ENCODE measurements at regions not wholly inside any gene's neighbourhood (a gene's known extent, or its start where the extent isn't known, plus 50 kb on each side); places are given as distances from the start of the nearest gene placed in this dataset.

GRCh38 chr11:121928597-121929580, 187.1 kb downstream of the BLID start:
- CTCF ChIA-PET (ENCODE audit: unreplicated experiment): no interaction called here
- Histone ChIP-seq H3K4me3 (ENCODE audit: low read depth, low read length, poor library complexity, severe bottlenecking) (no peak overlapping the region), H3K4me2 (ENCODE audit: low read length) (no peak overlapping the region), H3K9me3 (ENCODE audit: low read length) (no peaks in the 10 kb centered on the region), H3K9me2 (ENCODE audit: insufficient read depth, low read length) (no peaks in the 10 kb centered on the region), H3K27ac (ENCODE audit: low read depth, low read length, poor library complexity, severe bottlenecking) (no peak overlapping the region), H3K79me2 (ENCODE audit: insufficient read depth, low read depth, low read length) (no peaks in the 10 kb centered on the region), H3K4me1 (ENCODE audit: insufficient read depth, low read length, poor library complexity, severe bottlenecking) (no peaks in the 10 kb centered on the region), H2AFZ (ENCODE audit: low read length) (no peak overlapping the region), H4K20me1 (ENCODE audit: insufficient read depth, low read length) (no peaks in the 10 kb centered on the region), H3K36me3 (ENCODE audit: insufficient read depth, low read length) (no peaks in the 10 kb centered on the region)
- intact Hi-C loops (cut with micrococcal nuclease; ENCODE audit: unreplicated experiment): no loop called here
- TF ChIP-seq CTCF (conservative IDR thresholded peaks at IDR 0.05; ENCODE audit: low read length) (no peak), EZH2phosphoT487 (IDR thresholded peaks at IDR 0.05; ENCODE audit: borderline replicate concordance, low read depth, low read length) (no peak)
- DNase-seq (ENCODE audit: low spot score): no peak
- BruUV-seq (replicated peaks): no TSS peak
- POLR2A ChIA-PET: interaction anchor here (0.6 kb wide), 1 partner anchor 24 kb away, joined by 5 read pairs; no protein-coding TSS in a partner anchor

GRCh38 chr11:121927789-121928188, 188.2 kb downstream of the BLID start:
- Histone ChIP-seq H3K9me2 (ENCODE audit: insufficient read depth, low read length) (no peaks in the 10 kb centered on the region), H3K27ac (ENCODE audit: low read depth, low read length, poor library complexity, severe bottlenecking) (no peak overlapping the region), H3K4me2 (ENCODE audit: low read length) (no peak overlapping the region), H3K9me3 (ENCODE audit: low read length) (no peaks in the 10 kb centered on the region), H3K4me1 (ENCODE audit: insufficient read depth, low read length, poor library complexity, severe bottlenecking) (no peaks in the 10 kb centered on the region), H3K79me2 (ENCODE audit: insufficient read depth, low read depth, low read length) (no peaks in the 10 kb centered on the region), H4K20me1 (ENCODE audit: insufficient read depth, low read length) (no peaks in the 10 kb centered on the region), H2AFZ (ENCODE audit: low read length) (no peak overlapping the region), H3K36me3 (ENCODE audit: insufficient read depth, low read length) (no peaks in the 10 kb centered on the region), H3K4me3 (ENCODE audit: low read depth, low read length, poor library complexity, severe bottlenecking) (no peak overlapping the region)
- DNase-seq (ENCODE audit: low spot score): no peak
- intact Hi-C loops (cut with micrococcal nuclease; ENCODE audit: unreplicated experiment): no loop called here
- no TSS peak for BruUV-seq (replicated peaks)
- CTCF ChIA-PET (ENCODE audit: unreplicated experiment): no interaction called here
- TF ChIP-seq CTCF (conservative IDR thresholded peaks at IDR 0.05; ENCODE audit: low read length) (no peak), EZH2phosphoT487 (IDR thresholded peaks at IDR 0.05; ENCODE audit: borderline replicate concordance, low read depth, low read length) (no peak)
- POLR2A ChIA-PET: no interaction called here
